ENCODE measurements at regions not wholly inside any gene's neighbourhood (a gene's known extent, or its start where the extent isn't known, plus 50 kb on each side); places are given as distances from the start of the nearest gene placed in this dataset.
"Not testable (repeated sequence)": the region's sequence is repeated elsewhere in the genome, so short reads cannot be mapped to it uniquely, and the experiment has no call there.

DNA sequence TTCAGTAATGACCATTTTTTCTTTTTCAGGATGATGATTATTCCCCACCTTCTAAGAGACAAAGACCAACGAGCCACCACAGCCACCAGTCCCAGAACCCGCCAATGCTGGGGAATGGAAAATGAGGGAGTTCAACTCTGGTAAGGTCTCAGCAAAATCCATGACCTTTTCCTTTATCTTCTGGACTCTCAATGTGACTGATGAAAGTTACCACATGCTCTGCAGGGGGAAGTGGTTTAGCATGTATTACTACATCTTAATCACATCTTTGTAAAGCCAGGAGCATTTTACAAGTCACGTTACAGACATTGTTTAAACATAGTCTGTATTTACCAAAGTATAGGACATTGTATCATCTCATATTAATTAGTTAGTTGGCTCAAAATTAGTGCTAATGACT is 89.3 kb upstream of the METTL14 start:
- H3K4me3 ChIP-seq (ENCODE audit: low read depth, low read length); H3K4me1 ChIP-seq (ENCODE audit: control insufficient read depth, insufficient read depth, low read length); H3K9ac ChIP-seq (ENCODE audit: low read depth, low read length); H3K27me3 ChIP-seq (ENCODE audit: control insufficient read depth, insufficient read depth, low read length); H3K36me3 ChIP-seq (ENCODE audit: control insufficient read depth, insufficient read depth, low read length); H3K9me3 ChIP-seq (ENCODE audit: control insufficient read depth, insufficient read depth, low read length): not testable (repeated sequence)

- H3K4me3 ChIP-seq (ENCODE audit: low read depth, low read length); H3K27me3 ChIP-seq (ENCODE audit: control insufficient read depth, insufficient read depth, low read length); H3K4me1 ChIP-seq (ENCODE audit: control insufficient read depth, insufficient read depth, low read length); H3K36me3 ChIP-seq (ENCODE audit: control insufficient read depth, insufficient read depth, low read length); H3K9me3 ChIP-seq (ENCODE audit: control insufficient read depth, insufficient read depth, low read length); H3K9ac ChIP-seq (ENCODE audit: low read depth, low read length): not testable (repeated sequence)
These were observed 60.1 kb upstream of the METTL14 start for GRCh38 chr4:118625097-118625496.

GRCh38 chr4:118629697-118630096 is 55.5 kb upstream of the METTL14 start:
- not testable (repeated sequence) for H3K9ac ChIP-seq (ENCODE audit: low read depth, low read length); H3K27me3 ChIP-seq (ENCODE audit: control insufficient read depth, insufficient read depth, low read length); H3K4me1 ChIP-seq (ENCODE audit: control insufficient read depth, insufficient read depth, low read length); H3K4me3 ChIP-seq (ENCODE audit: low read depth, low read length); H3K9me3 ChIP-seq (ENCODE audit: control insufficient read depth, insufficient read depth, low read length)
- H3K36me3 ChIP-seq (ENCODE audit: control insufficient read depth, insufficient read depth, low read length) = peaks cover 17% of the 10 kb centered on the region

- H3K9ac ChIP-seq (ENCODE audit: low read depth, low read length); H3K4me1 ChIP-seq (ENCODE audit: control insufficient read depth, insufficient read depth, low read length); H3K27me3 ChIP-seq (ENCODE audit: control insufficient read depth, insufficient read depth, low read length); H3K4me3 ChIP-seq (ENCODE audit: low read depth, low read length); H3K9me3 ChIP-seq (ENCODE audit: control insufficient read depth, insufficient read depth, low read length): not testable (repeated sequence)
- peaks cover 17% of the 10 kb centered on the region for H3K36me3 ChIP-seq (ENCODE audit: control insufficient read depth, insufficient read depth, low read length)
These were observed 54.3 kb upstream of the METTL14 start for GRCh38 chr4:118630897-118631296.

DNA sequence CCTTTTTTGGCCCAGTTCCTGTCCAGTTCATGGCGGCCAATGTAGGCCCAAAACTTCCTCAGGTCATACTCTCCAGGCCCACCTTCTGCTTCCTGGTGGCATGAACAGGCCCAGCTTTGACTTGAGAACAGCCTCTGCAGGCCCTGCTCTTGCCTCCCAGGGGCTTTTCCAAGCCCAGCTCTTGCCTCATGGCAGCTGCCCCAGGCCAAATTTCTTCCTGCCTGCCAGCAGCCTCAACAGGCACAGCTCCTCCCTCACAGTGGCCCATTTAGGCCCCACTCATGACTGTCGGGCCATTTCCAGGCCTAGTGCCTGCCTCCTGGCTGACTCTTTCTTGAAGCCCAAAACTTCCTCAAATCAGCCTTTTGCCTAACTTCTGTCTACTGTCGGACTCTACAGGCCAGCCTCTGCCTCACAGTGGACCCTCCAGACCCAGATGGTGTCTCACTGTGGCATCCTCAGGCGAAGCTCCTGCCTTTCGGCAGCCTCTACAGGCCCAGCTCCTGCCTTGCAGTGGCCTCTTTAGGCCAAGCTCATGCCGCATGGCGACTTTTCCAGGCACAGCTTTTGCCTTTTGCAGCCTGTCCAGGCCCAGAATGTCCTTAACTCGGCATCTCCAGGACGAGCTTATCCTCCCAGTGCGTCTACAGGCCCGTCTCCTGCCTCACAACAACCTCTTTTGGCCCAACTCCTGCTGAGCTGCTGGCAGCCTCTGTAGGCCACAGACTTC is 53.7 kb upstream of the METTL14 start:
- not testable (repeated sequence) for H3K4me1 ChIP-seq (ENCODE audit: control insufficient read depth, insufficient read depth, low read length); H3K27me3 ChIP-seq (ENCODE audit: control insufficient read depth, insufficient read depth, low read length); H3K9me3 ChIP-seq (ENCODE audit: control insufficient read depth, insufficient read depth, low read length); H3K4me3 ChIP-seq (ENCODE audit: low read depth, low read length); H3K9ac ChIP-seq (ENCODE audit: low read depth, low read length)
- peaks cover 17% of the 10 kb centered on the region for H3K36me3 ChIP-seq (ENCODE audit: control insufficient read depth, insufficient read depth, low read length)

GRCh38 chr4:118633476-118633875 is 51.7 kb upstream of the METTL14 start:
- H3K27me3 ChIP-seq (ENCODE audit: control insufficient read depth, insufficient read depth, low read length); H3K4me3 ChIP-seq (ENCODE audit: low read depth, low read length); H3K4me1 ChIP-seq (ENCODE audit: control insufficient read depth, insufficient read depth, low read length); H3K9ac ChIP-seq (ENCODE audit: low read depth, low read length); H3K9me3 ChIP-seq (ENCODE audit: control insufficient read depth, insufficient read depth, low read length): not testable (repeated sequence)
- peaks cover 17% of the 10 kb centered on the region for H3K36me3 ChIP-seq (ENCODE audit: control insufficient read depth, insufficient read depth, low read length)

DNA sequence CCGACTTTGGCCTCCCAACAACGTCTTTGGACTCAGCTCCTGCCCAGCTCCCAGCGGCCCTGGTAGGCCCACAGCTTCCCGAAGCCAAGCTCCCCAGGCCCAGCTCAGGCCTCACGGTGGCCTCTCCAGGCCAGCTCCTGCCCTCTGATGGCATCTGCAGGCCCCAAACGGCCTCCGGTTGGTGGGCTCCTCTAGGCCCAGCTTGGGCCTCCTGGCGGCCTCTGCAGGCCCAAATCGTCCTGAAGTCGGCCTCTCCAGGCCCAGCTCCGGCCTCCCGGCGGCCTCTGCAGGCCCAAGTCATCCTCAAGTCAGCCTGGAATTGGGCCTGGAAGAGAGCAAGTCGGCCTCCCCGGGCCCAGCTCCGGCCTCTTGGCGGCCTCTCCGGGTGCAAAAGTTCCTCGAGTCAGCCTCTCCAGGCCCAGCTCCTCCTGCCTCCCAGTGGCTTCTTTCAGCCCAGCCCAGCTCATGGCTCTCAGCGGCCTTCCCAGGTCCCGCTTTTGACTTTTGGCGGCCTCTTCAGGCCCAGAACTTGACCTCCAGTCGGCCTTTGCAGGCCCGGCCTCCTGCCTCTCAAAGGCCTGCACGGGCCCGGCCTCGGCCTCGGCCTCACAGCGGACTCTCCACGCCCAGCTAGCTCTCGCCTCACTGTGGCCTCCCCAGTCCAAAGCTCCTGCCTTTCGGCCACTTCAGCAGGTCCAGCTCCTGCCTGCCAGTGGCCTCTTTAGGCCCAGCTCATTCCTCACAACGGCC is 50.9 kb upstream of the METTL14 start:
- H3K4me1 ChIP-seq (ENCODE audit: control insufficient read depth, insufficient read depth, low read length); H3K9me3 ChIP-seq (ENCODE audit: control insufficient read depth, insufficient read depth, low read length); H3K9ac ChIP-seq (ENCODE audit: low read depth, low read length); H3K27me3 ChIP-seq (ENCODE audit: control insufficient read depth, insufficient read depth, low read length); H3K4me3 ChIP-seq (ENCODE audit: low read depth, low read length): not testable (repeated sequence)
- H3K36me3 ChIP-seq (ENCODE audit: control insufficient read depth, insufficient read depth, low read length) = peaks cover 17% of the 10 kb centered on the region
